ENCODE measurements at regions not wholly inside any gene's neighbourhood (a gene's known extent, or its start where the extent isn't known, plus 50 kb on each side); places are given as distances from the start of the nearest gene placed in this dataset.

GRCh38 chr5:104538734-104539133, 976.1 kb upstream of the NUDT12 start:
- TF ChIP-seq CTCF (tag by site-specific recombination; IDR thresholded peaks at IDR 0.05) (no peak), REST (tag by site-specific recombination; IDR thresholded peaks at IDR 0.05) (no peak), HIC1 (tag by site-specific recombination; IDR thresholded peaks at IDR 0.05) (no peak), ZNF768 (tag by site-specific recombination; IDR thresholded peaks at IDR 0.05) (no peak)

All from HEK293 (cell line).